CD8-positive, alpha-beta memory T cell (primary cell): ENCODE measurements at regions not wholly inside any gene's neighbourhood (a gene's known extent, or its start where the extent isn't known, plus 50 kb on each side); places are given as distances from the start of the nearest gene placed in this dataset.

ENCODE experiments used
- CTCF ChIA-PET: fragments of 350-600 bp; sonication (Branson Sonifier 250); formaldehyde crosslinking; loops from one replicate; lab custom pipeline; 2021; ENCODE audit warnings: antibody characterized with exemption; lab: Charles Lee
- POLR2A ChIA-PET: fragments of 350-600 bp; sonication (Branson Sonifier 250); formaldehyde crosslinking; loops from one replicate; lab custom pipeline; 2021; ENCODE audit warnings: antibody characterized with exemption; lab: Charles Lee
- DNase-seq, 5 donors: peaks; one replicate each; pipeline versions ENCODE4 v3.0.0 to v3.0.0-alpha.2; 2020 to 2022; ENCODE audit warnings: mixed read lengths in 1 of 5
- H3K27ac ChIP-seq: one replicate; pipeline ENCODE4 v1.7.0; 2013; ENCODE audit warnings: low read depth, mild to moderate bottlenecking, low read length, moderate library complexity
- H3K27me3 ChIP-seq: 2 replicates; pipeline ENCODE4 v1.7.0; 2013; ENCODE audit warnings: low read length, mild to moderate bottlenecking; ENCODE audit not compliant: insufficient read depth, poor library complexity, severe bottlenecking
- H3K36me3 ChIP-seq: 2 replicates; pipeline ENCODE4 v1.7.0; 2013; ENCODE audit warnings: mild to moderate bottlenecking, low read length, moderate library complexity; ENCODE audit not compliant: insufficient read depth
- H3K4me1 ChIP-seq: 2 replicates; pipeline ENCODE4 v1.7.0; 2013; ENCODE audit warnings: mild to moderate bottlenecking, low read length, moderate library complexity; ENCODE audit not compliant: insufficient read depth
- H3K4me3 ChIP-seq: 2 replicates; pipeline ENCODE4 v1.7.0; 2013; ENCODE audit warnings: mild to moderate bottlenecking, low read length
- H3K9me3 ChIP-seq: 2 replicates; pipeline ENCODE4 v1.7.0; 2013; ENCODE audit warnings: mild to moderate bottlenecking, low read length
- H3K27ac Mint-ChIP-seq, 8 donors: one replicate each; pipeline ENCODE4 v1.8.0; 2020 to 2021; ENCODE audit warnings: mixed read lengths in 8 of 8, mild to moderate bottlenecking in 6 of 8, inconsistent platforms in 3 of 8, moderate library complexity in 3 of 8
- H3K27me3 Mint-ChIP-seq, 2 donors: one replicate each; pipeline ENCODE4 v1.8.0; 2020 to 2021; ENCODE audit warnings: mixed read lengths in 2 of 2, mild to moderate bottlenecking in 1 of 2, moderate library complexity in 1 of 2
- H3K36me3 Mint-ChIP-seq, 3 donors: one replicate each; pipeline ENCODE4 v1.8.0; 2020 to 2021; ENCODE audit warnings: mixed read lengths in 3 of 3, inconsistent platforms in 1 of 3, mild to moderate bottlenecking in 1 of 3
- H3K4me1 Mint-ChIP-seq, 3 donors: one replicate each; pipeline ENCODE4 v1.8.0; 2020 to 2021; ENCODE audit warnings: mixed read lengths in 3 of 3, inconsistent platforms in 1 of 3, mild to moderate bottlenecking in 1 of 3
- H3K4me3 Mint-ChIP-seq, 7 donors: one replicate each; pipeline ENCODE4 v1.8.0; 2020 to 2021; ENCODE audit warnings: mixed read lengths in 7 of 7, mild to moderate bottlenecking in 6 of 7, moderate library complexity in 4 of 7, inconsistent platforms in 2 of 7
- H3K9me3 Mint-ChIP-seq, 5 donors: one replicate each; pipeline ENCODE4 v1.8.0; 2020 to 2022; ENCODE audit warnings: mixed read lengths in 5 of 5, mild to moderate bottlenecking in 3 of 5, moderate library complexity in 2 of 5, inconsistent platforms in 1 of 5

GRCh38 chr7:63112764-63113712 is 885.6 kb upstream of the ZNF722 start:
- Histone ChIP-seq H3K4me3 (no peak overlapping the region), H3K27me3 (no peaks in the 10 kb centered on the region), H3K36me3 (no peaks in the 10 kb centered on the region), H3K9me3 (no peaks in the 10 kb centered on the region), H3K4me1 (no peaks in the 10 kb centered on the region), H3K27ac (no peak overlapping the region)
- peaks cover 2 to 28% (median 14%) of the 10 kb centered on the region in 5 donors for H3K9me3 Mint-ChIP-seq
- POLR2A ChIA-PET: no interaction called here
- H3K27ac Mint-ChIP-seq: no peak overlapping the region
- CTCF ChIA-PET: no interaction called here
- H3K4me3 Mint-ChIP-seq: no peak overlapping the region
- peaks cover 0 to 2% (median 0%) of the 10 kb centered on the region in 3 donors for H3K36me3 Mint-ChIP-seq
- H3K4me1 Mint-ChIP-seq: no peaks in the 10 kb centered on the region
- peaks cover 0 to 4% of the 10 kb centered on the region in 2 donors for H3K27me3 Mint-ChIP-seq
- DNase-seq: no peak

- POLR2A ChIA-PET: no interaction called here
Measured at GRCh38 chr7:63113713-63114285, 884.9 kb upstream of the ZNF722 start.

GRCh38 chr7:63114371-63114985 is 884.2 kb upstream of the ZNF722 start:
- no peak overlapping the region for H3K4me3 Mint-ChIP-seq
- no peak overlapping the region for H3K27ac ChIP-seq
- no peak for DNase-seq
- H3K9me3 Mint-ChIP-seq: peaks cover 2 to 28% (median 16%) of the 10 kb centered on the region in 5 donors
- no peaks in the 10 kb centered on the region for H3K36me3 ChIP-seq
- H3K4me3 ChIP-seq: no peak overlapping the region
- H3K4me1 ChIP-seq: no peaks in the 10 kb centered on the region
- H3K27me3 ChIP-seq: no peaks in the 10 kb centered on the region
- no peaks in the 10 kb centered on the region for H3K9me3 ChIP-seq
- no peak overlapping the region for H3K27ac Mint-ChIP-seq
- peaks cover 0 to 2% (median 0%) of the 10 kb centered on the region in 3 donors for H3K36me3 Mint-ChIP-seq
- no peaks in the 10 kb centered on the region for H3K4me1 Mint-ChIP-seq
- POLR2A ChIA-PET: no interaction called here
- CTCF ChIA-PET: no interaction called here
- peaks cover 0 to 4% of the 10 kb centered on the region in 2 donors for H3K27me3 Mint-ChIP-seq

More at GRCh38 chr7:63113713-63114285, 884.9 kb upstream of the ZNF722 start:
- Mint-ChIP-seq H3K36me3 (peaks cover 0 to 2% (median 0%) of the 10 kb centered on the region in 3 donors), H3K4me1 (no peaks in the 10 kb centered on the region), H3K9me3 (peaks cover 2 to 28% (median 16%) of the 10 kb centered on the region in 5 donors), H3K27ac (no peak overlapping the region), H3K27me3 (peaks cover 0 to 4% of the 10 kb centered on the region in 2 donors), H3K4me3 (no peak overlapping the region)
- no peaks in the 10 kb centered on the region for H3K36me3 ChIP-seq
- no peaks in the 10 kb centered on the region for H3K27me3 ChIP-seq
- no peaks in the 10 kb centered on the region for H3K9me3 ChIP-seq
- no peaks in the 10 kb centered on the region for H3K4me1 ChIP-seq
- CTCF ChIA-PET: no interaction called here
- H3K27ac ChIP-seq: no peak overlapping the region
- no peak overlapping the region for H3K4me3 ChIP-seq
- DNase-seq: peak in 1 of 5 donors; percentile 44
